GM12875 (cell line): ENCODE measurements at regions not wholly inside any gene's neighbourhood (a gene's known extent, or its start where the extent isn't known, plus 50 kb on each side); places are given as distances from the start of the nearest gene placed in this dataset.

ENCODE experiments used
- H3K4me3 ChIP-seq: one replicate; pipeline ENCODE4 v1.5.1; 2011; ENCODE audit warnings: low read depth, low read length, control low read depth
- TF ChIP-seq, protein P1 (sequence below): IDR thresholded peaks from 2 replicates; pipeline ENCODE4 v1.5.1; 2011; ENCODE audit warnings: low read depth, mild to moderate bottlenecking, control low read depth, inconsistent platforms, low read length, moderate library complexity, borderline replicate concordance; ENCODE audit not compliant: insufficient read depth

DNA sequence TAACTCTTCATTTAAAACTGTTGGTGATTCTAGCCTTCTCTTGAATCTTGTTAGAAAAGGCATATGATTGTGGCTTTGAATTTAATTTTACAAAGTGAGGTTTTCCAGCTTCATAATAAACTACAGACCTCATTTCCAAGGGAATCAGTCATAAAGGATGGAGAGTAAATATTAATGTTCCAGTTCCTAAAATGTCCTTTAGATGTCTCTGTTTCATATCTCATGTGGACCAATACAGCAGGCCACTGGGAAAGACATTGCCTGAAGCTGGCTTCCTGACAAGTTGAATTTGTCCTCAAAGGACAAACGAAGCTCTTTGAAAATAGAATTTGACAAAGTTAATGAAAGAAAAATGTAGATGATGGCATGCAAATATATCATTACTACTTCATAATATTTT lies 125.4 kb downstream of the ZNF330 start:
- no peak overlapping the region for H3K4me3 ChIP-seq
- TF ChIP-seq, protein P1, sequence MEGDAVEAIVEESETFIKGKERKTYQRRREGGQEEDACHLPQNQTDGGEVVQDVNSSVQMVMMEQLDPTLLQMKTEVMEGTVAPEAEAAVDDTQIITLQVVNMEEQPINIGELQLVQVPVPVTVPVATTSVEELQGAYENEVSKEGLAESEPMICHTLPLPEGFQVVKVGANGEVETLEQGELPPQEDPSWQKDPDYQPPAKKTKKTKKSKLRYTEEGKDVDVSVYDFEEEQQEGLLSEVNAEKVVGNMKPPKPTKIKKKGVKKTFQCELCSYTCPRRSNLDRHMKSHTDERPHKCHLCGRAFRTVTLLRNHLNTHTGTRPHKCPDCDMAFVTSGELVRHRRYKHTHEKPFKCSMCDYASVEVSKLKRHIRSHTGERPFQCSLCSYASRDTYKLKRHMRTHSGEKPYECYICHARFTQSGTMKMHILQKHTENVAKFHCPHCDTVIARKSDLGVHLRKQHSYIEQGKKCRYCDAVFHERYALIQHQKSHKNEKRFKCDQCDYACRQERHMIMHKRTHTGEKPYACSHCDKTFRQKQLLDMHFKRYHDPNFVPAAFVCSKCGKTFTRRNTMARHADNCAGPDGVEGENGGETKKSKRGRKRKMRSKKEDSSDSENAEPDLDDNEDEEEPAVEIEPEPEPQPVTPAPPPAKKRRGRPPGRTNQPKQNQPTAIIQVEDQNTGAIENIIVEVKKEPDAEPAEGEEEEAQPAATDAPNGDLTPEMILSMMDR: peak; percentile 23; the same call in 1 of the 2 replicates

DNA sequence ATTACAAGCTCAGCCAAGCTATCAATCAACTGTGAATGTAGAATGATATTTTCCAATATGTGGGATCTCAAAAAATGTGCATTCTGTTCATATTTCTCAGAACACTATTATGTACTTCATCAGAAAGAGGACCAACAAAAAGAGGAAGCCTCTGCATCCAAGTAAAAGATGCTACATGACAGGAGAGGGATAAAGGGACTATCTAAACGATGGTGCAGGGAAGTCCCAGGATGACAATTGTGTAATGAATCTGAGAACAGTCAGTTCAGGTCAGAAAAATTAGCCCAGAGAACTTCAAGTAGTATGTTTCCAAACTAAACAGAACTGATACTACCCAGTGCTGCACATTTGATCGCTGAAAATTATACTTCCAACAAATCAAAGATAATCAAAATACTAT lies 127.0 kb downstream of the ZNF330 start:
- H3K4me3 ChIP-seq: no peak overlapping the region
- TF ChIP-seq, protein P1: no peak

DNA sequence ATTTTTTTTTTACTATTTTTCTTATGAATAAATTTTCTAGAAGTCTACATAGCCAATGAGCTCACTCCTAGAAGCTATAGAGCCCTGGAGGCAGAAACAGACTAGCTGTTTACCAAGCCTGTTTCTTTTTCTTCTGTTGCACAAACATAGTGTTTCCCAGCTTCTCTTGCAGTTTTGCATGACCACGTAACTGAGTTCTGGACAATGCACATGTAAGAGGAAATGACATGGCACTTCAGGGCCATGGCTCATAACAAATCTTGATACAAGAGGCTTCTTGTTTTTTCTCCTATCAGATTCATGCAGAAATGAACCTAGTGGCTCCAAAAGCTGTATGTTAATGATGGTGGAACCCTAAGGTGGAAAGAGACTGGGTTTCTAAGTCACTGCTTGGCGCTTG lies 127.4 kb downstream of the ZNF330 start:
- TF ChIP-seq, protein P1: no peak
- no peak overlapping the region for H3K4me3 ChIP-seq

DNA sequence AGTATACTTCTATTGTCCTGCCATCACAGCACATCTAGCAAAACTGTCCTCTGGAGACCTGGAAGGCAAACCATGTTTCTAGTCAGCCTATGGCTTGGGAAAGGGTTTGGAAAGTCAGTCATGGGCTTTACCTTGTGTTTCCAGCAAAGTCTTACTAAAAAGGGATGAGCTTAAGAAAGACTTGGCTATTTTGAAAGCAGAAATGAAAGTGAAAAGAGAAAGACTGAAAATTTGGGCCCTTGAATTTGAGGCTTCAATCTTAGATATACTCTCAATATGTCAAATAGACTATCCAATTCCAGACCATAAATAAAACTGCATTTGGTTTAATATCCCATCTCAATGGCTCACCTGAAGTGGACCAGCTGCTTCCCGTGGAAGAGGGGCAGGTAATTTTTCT lies 127.9 kb downstream of the ZNF330 start:
- TF ChIP-seq, protein P1: no peak
- no peak overlapping the region for H3K4me3 ChIP-seq

DNA sequence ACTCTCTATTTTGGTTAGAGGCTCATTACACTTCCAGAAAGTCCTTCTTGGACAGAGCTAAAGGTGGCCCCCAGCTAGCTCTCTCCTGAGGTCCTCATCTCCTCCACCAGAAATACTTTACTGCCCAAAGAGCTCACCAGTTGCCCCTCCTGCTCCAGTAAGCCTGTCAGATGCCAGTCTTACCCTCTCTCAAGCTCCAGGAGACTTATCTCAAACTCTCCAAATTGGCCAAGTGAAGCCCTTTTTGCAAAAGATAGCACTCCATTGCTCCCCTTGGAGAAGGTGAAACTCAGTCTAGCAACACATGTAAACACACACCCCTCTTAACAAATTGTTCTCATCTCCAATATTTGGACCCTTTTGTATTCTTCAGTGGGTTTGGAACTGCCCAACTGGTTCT lies 128.5 kb downstream of the ZNF330 start:
- no peak overlapping the region for H3K4me3 ChIP-seq
- TF ChIP-seq, protein P1: no peak

DNA sequence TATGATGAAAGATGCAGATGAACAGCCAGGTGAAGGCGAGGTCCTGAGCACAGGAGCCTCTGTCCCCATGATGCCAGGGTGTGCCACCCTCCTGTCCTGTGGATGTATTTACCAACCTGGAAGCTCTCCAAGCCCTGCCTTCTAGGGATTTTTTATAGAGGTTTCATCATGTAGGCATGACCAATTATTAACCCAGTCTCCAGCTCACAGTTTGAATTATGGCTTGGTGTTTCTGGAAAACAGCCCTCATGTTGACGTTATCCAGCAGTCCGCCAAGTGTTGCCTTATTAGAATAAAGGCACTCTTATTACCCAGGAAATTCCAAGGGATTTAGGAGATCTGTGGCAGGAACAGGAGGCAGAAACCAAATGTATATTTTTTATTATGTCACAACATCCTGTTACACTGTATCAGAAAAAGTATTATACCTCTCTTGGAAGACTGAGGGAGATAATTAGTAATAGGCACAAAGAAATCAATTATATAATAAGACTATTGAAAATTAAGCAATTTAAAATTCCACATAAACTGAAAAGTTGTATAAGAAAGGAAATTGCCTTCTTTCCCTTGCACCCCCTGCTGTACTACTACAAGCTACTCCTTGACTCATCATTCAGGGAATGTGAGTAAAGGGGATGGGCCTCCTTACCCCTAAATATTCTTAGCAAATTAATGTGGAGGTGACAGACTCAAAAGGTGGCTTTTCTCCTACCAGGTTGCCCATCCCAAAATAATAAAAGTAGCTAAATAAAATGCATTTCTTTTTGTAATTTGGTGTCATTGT lies 129.6 kb downstream of the ZNF330 start:
- TF ChIP-seq, protein P1: no peak
- H3K4me3 ChIP-seq: no peak overlapping the region

DNA sequence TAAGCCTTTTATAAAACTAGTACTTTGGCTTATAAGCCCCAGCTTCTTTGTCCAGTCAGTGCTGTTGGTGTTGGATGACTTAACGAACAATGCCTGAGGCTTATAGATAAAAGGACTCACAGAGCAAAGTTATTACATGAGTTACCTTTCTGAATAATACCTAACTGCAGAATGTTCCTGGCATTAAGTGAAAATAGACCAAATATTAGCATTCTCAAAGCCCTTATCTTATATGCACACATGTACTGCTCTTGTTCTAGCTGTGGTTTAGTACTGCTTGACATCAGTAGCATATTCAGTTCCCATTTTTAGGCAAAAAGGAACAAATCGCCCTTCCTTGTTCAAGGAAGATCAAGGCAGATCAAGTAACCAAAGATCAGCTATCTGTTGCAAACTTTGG lies 131.6 kb downstream of the ZNF330 start:
- H3K4me3 ChIP-seq: no peak overlapping the region
- TF ChIP-seq, protein P1: no peak
